ENCODE measurements at regions not wholly inside any gene's neighbourhood (a gene's known extent, or its start where the extent isn't known, plus 50 kb on each side); places are given as distances from the start of the nearest gene placed in this dataset.

GRCh38 chr4:84158670-84159069 lies 340.4 kb downstream of the NKX6-1 start (continued):
- no peak for TF ChIP-seq EZH2phosphoT487 (IDR thresholded peaks at IDR 0.05; ENCODE audit: unreplicated experiment)
- no peak for TF ChIP-seq REST (IDR thresholded peaks at IDR 0.05; ENCODE audit: unreplicated experiment)

GRCh38 chr4:84151574-84151973 lies 347.5 kb downstream of the NKX6-1 start:
- H3K36me3 Mint-ChIP-seq (ENCODE audit: low read depth) = no peaks in the 10 kb centered on the region
- TF ChIP-seq REST (IDR thresholded peaks at IDR 0.05; ENCODE audit: unreplicated experiment) (no peak), STAT1 (IDR thresholded peaks at IDR 0.05; ENCODE audit: unreplicated experiment) (no peak), CTCF (conservative IDR thresholded peaks at IDR 0.05; ENCODE audit: low read depth in 2 of 2) (peak; percentile 7 to 21; a peak in 1 of 4 replicates), JUNB (IDR thresholded peaks at IDR 0.05; ENCODE audit: unreplicated experiment) (no peak)
- no peak for ATAC-seq

More at GRCh38 chr4:84151574-84151973, 347.5 kb downstream of the NKX6-1 start:
- H3K4me1 Mint-ChIP-seq = peaks cover 9% of the 10 kb centered on the region
- 0 out of 2 replicates have a peak, but pooled peaks cover 4% of the 10 kb centered on the region for H3K4me1 ChIP-seq (ENCODE audit: insufficient read depth)
- no peaks in the 10 kb centered on the region for H3K36me3 ChIP-seq (ENCODE audit: insufficient read depth)
- H4K20me1 ChIP-seq (replicated peaks; ENCODE audit: insufficient read depth) = no peaks in the 10 kb centered on the region
- no peak overlapping the region for H3K27ac Mint-ChIP-seq
- H3K4me3 ChIP-seq = no peak overlapping the region
- H3K9me2 ChIP-seq (ENCODE audit: insufficient read depth) = no peaks in the 10 kb centered on the region; the same call in 1 of the 2 replicates
- H3K27me3 Mint-ChIP-seq (ENCODE audit: insufficient read depth, low read depth, poor library complexity) = peaks cover 2% of the 10 kb centered on the region
- DNase-seq (ENCODE audit: low spot score) = peak; percentile 4
- no peaks in the 10 kb centered on the region for H3K27me3 ChIP-seq (ENCODE audit: insufficient read depth)
- H3K9me3 Mint-ChIP-seq = no peaks in the 10 kb centered on the region
- no peak overlapping the region for H3K4me3 Mint-ChIP-seq
- H3K79me2 ChIP-seq (replicated peaks; ENCODE audit: insufficient read depth) = no peaks in the 10 kb centered on the region
- H3K27ac ChIP-seq (ENCODE audit: low read depth) = no peak overlapping the region
- no peak overlapping the region for H3K4me2 ChIP-seq
- no peaks in the 10 kb centered on the region for H3F3A ChIP-seq (replicated peaks; ENCODE audit: low read depth)
- H2AFZ ChIP-seq = no peak overlapping the region

All from GM23338 (cell line).